Cardiac muscle cell (in vitro differentiated cells and primary cell): ENCODE measurements at regions not wholly inside any gene's neighbourhood (a gene's known extent, or its start where the extent isn't known, plus 50 kb on each side); places are given as distances from the start of the nearest gene placed in this dataset.
A peak's percentile ranks its signal among the peaks of the same experiment; 100 is the strongest.
"Not testable (repeated sequence)": the region's sequence is repeated elsewhere in the genome, so short reads cannot be mapped to it uniquely, and the experiment has no call there.

Experiments used
- DNase-seq, 2 donors: peaks; one replicate each; pipeline versions ENCODE4 v3.0.0 to v3.0.0-alpha.2; 2010 to 2017; ENCODE audit warnings: low read depth in 1 of 2, low spot score in 1 of 2
- H3K27ac ChIP-seq: fragments of 200-600 bp; sonication (generic); 2 replicates; pipeline ENCODE4 v1.5.1; 2016
- H3K27me3 ChIP-seq: fragments of 200-600 bp; sonication (generic); 2 replicates; pipeline ENCODE4 v1.6.0; 2016; ENCODE audit warnings: control low read depth
- H3K36me3 ChIP-seq: fragments of 200-600 bp; sonication (generic); 2 replicates; pipeline ENCODE4 v1.5.1; 2016; ENCODE audit warnings: control low read depth
- H3K4me1 ChIP-seq: fragments of 200-600 bp; sonication (generic); 2 replicates; pipeline ENCODE4 v1.8.1; 2017; ENCODE audit warnings: low read depth, mild to moderate bottlenecking, mixed run types
- H3K4me3 ChIP-seq: fragments of 200-600 bp; sonication (generic); 2 replicates; pipeline ENCODE4 v1.5.1; 2016; ENCODE audit warnings: mild to moderate bottlenecking
- H3K9me3 ChIP-seq: fragments of 200-600 bp; sonication (generic); 2 replicates; pipeline ENCODE4 v1.5.1; 2017; ENCODE audit warnings: low read depth, mild to moderate bottlenecking, control low read depth
- CTCF ChIP-seq: IDR thresholded peaks from 2 replicates; pipeline ENCODE4 v1.5.1; 2012; ENCODE audit warnings: low read depth, mild to moderate bottlenecking, low read length

GRCh38 chr1:118535901-118536300 is 350.9 kb upstream of the SPAG17 start:
- no peaks in the 10 kb centered on the region for H3K4me1 ChIP-seq
- no peak overlapping the region for H3K27ac ChIP-seq
- DNase-seq = no peak
- no peaks in the 10 kb centered on the region for H3K36me3 ChIP-seq
- peaks cover 5% of the 10 kb centered on the region for H3K27me3 ChIP-seq
- no peaks in the 10 kb centered on the region for H3K9me3 ChIP-seq
- no peak overlapping the region for H3K4me3 ChIP-seq
- TF ChIP-seq CTCF = no peak

DNA sequence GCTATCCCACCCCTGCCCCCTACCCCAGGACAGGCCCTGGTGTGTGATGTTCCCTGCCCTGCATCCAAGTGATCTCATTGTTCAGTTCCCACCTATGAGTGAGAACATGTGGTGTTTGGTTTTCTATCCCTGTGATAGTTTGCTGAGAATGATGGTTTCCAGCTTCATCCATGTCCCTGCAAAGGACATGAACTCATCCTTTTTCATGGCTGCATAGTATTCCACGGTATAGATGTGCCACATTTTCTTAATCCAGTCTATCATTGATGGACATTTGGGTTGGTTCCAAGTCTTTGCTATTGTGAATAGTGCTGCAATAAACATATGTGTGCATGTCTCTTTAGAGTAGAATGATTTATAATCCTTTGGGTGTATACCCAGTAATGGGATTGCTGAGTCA is 326.9 kb upstream of the SPAG17 start:
- DNase-seq, H3K27ac ChIP-seq, H3K4me1 ChIP-seq, H3K9me3 ChIP-seq, H3K4me3 ChIP-seq, H3K36me3 ChIP-seq: not testable (repeated sequence)
- H3K27me3 ChIP-seq = peaks cover 15% of the 10 kb centered on the region

DNA sequence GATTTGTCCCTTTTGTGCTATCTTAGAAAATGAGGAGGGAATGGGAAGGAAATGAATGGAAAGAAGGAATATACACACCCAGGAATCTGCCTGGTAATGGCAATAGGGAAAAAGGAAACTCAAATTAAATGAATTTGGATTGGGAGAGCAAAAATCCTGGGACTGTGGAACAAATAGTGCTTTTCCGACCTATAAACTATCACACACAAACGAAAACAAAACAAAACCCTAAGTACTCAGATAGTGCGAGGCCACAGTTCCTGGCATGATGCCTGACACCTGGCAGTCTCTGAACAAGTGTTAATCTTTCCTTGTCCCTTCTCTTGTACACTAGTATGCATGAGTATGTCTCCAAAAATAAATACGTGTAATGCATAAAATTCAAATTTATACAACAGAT is 319.8 kb upstream of the SPAG17 start:
- Histone ChIP-seq H3K36me3 (no peaks in the 10 kb centered on the region), H3K27me3 (peaks cover 43% of the 10 kb centered on the region), H3K9me3 (no peaks in the 10 kb centered on the region), H3K4me1 (peaks cover 13% of the 10 kb centered on the region), H3K4me3 (no peak overlapping the region), H3K27ac (no peak overlapping the region)
- DNase-seq = no peak
- TF ChIP-seq CTCF = no peak

GRCh38 chr1:118504221-118504644 is 319.2 kb upstream of the SPAG17 start:
- Histone ChIP-seq H3K9me3 (no peaks in the 10 kb centered on the region), H3K36me3 (no peaks in the 10 kb centered on the region), H3K27me3 (peaks cover 43% of the 10 kb centered on the region), H3K4me1 (peaks cover 13% of the 10 kb centered on the region), H3K27ac (no peak overlapping the region), H3K4me3 (no peak overlapping the region)
- DNase-seq = peak in 1 of 2 donors; percentile 81
- no peak for TF ChIP-seq CTCF

DNA sequence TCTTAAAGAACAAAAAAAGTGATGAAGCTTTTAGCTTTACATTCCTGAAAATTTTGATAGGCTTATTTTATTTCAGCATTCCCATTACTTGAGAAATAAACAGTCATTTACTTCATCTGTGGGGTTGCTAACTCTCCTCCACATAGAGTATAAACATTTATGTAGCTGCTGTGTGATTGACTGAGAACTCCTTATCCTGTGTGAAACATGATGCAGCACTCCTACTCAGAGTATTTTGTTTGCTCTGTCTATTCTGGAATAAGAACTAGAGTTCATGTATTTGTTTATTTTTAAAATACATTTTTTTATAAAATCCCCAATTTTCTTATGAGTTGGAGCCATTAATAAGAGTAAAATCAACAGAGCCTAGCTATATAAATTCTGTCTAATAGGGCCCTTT is 318.7 kb upstream of the SPAG17 start:
- Histone ChIP-seq H3K4me1 (peaks cover 13% of the 10 kb centered on the region), H3K27me3 (peaks cover 43% of the 10 kb centered on the region), H3K36me3 (no peaks in the 10 kb centered on the region), H3K4me3 (no peak overlapping the region), H3K27ac (no peak overlapping the region), H3K9me3 (no peaks in the 10 kb centered on the region)
- DNase-seq = no peak
- TF ChIP-seq CTCF = no peak

DNA sequence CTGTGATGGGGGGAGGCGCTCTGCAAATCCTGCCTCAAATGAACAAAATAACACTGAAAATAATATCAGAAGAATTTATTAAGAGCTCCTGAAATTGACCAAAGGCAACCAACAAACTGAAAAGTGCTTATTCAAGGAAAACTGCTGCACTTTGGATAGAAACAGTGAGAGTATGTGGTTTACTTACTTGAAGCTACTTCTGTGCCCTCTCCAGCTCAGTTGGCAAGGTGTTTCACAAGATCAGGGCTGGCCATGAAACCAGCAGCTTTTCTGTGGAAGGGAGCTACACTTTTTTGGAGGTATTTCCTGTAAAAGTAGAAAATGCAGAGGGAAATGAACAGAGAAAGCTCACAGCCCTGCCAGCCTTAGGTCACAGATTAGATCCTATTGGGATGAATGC is 310.0 kb upstream of the SPAG17 start:
- H3K27me3 ChIP-seq = peaks cover 5% of the 10 kb centered on the region
- H3K4me1 ChIP-seq = no peaks in the 10 kb centered on the region
- H3K4me3 ChIP-seq = no peak overlapping the region
- no peaks in the 10 kb centered on the region for H3K9me3 ChIP-seq
- no peaks in the 10 kb centered on the region for H3K36me3 ChIP-seq
- TF ChIP-seq CTCF = no peak
- no peak for DNase-seq
- H3K27ac ChIP-seq = no peak overlapping the region
